Trophoblast cell (in vitro differentiated cells and primary cell): ENCODE measurements at regions not wholly inside any gene's neighbourhood (a gene's known extent, or its start where the extent isn't known, plus 50 kb on each side); places are given as distances from the start of the nearest gene placed in this dataset.

Source experiments
- DNase-seq, 2 donors: peaks; one replicate each; pipeline ENCODE4 v3.0.0-alpha.2; 2016
- H2AFZ ChIP-seq: 2 replicates; pipeline ENCODE4 v1.6.1; 2013; ENCODE audit warnings: low read length, moderate library complexity, mild to moderate bottlenecking; ENCODE audit not compliant: insufficient read depth, poor library complexity
- H2AK5ac ChIP-seq: 2 replicates; pipeline ENCODE4 v1.6.1; 2013; ENCODE audit warnings: mild to moderate bottlenecking, low read length
- H2BK120ac ChIP-seq: 2 replicates; pipeline ENCODE4 v1.6.1; 2013; ENCODE audit warnings: low read length, mild to moderate bottlenecking, moderate library complexity; ENCODE audit not compliant: insufficient read depth, poor library complexity
- H2BK12ac ChIP-seq: 2 replicates; pipeline ENCODE4 v1.6.1; 2013; ENCODE audit warnings: mild to moderate bottlenecking, low read length, moderate library complexity
- H2BK5ac ChIP-seq: 2 replicates; pipeline ENCODE4 v1.6.1; 2013; ENCODE audit warnings: low read length, low read depth, moderate library complexity, mild to moderate bottlenecking; ENCODE audit not compliant: poor library complexity
- H3K14ac ChIP-seq: 2 replicates; pipeline ENCODE4 v1.6.1; 2013; ENCODE audit warnings: mild to moderate bottlenecking, low read length
- H3K18ac ChIP-seq: 2 replicates; pipeline ENCODE4 v1.6.1; 2013; ENCODE audit warnings: mild to moderate bottlenecking, low read length
- H3K23ac ChIP-seq: 2 replicates; pipeline ENCODE4 v1.6.1; 2013; ENCODE audit warnings: low read length
- H3K27ac ChIP-seq: 2 replicates; pipeline ENCODE4 v1.5.1; 2013; ENCODE audit warnings: low read depth, mild to moderate bottlenecking, inconsistent platforms, low read length, moderate library complexity
- H3K27me3 ChIP-seq: 2 replicates; pipeline ENCODE4 v1.6.1; 2013; ENCODE audit warnings: inconsistent platforms, mild to moderate bottlenecking, low read length, moderate library complexity; ENCODE audit not compliant: insufficient read depth
- H3K36me3 ChIP-seq, 2 experiments: 1 replicate in 1 of 2; 2 replicates in 1 of 2; pipeline ENCODE4 v1.6.1; 2013; ENCODE audit warnings: low read length in 2 of 2, mild to moderate bottlenecking in 2 of 2, moderate library complexity in 1 of 2; ENCODE audit not compliant: insufficient read depth in 2 of 2, control insufficient read depth in 1 of 2
- H3K4ac ChIP-seq: 2 replicates; pipeline ENCODE4 v1.6.1; 2013; ENCODE audit warnings: low read depth, mild to moderate bottlenecking, low read length, moderate library complexity
- H3K4me1 ChIP-seq, 2 experiments: 1 replicate in 1 of 2; 2 replicates in 1 of 2; pipeline ENCODE4 v1.6.1; 2013; ENCODE audit warnings: low read length in 2 of 2, mild to moderate bottlenecking in 2 of 2, moderate library complexity in 1 of 2; ENCODE audit not compliant: insufficient read depth in 2 of 2, control insufficient read depth in 1 of 2
- H3K4me2 ChIP-seq: 2 replicates; pipeline ENCODE4 v1.6.1; 2013; ENCODE audit warnings: inconsistent platforms, mild to moderate bottlenecking, low read length, moderate library complexity
- H3K4me3 ChIP-seq: 2 replicates; pipeline ENCODE4 v1.5.1; 2013; ENCODE audit warnings: mild to moderate bottlenecking, low read depth, low read length, inconsistent platforms
- H3K79me1 ChIP-seq: one replicate; pipeline ENCODE4 v1.6.1; 2013; ENCODE audit warnings: low read length
- H3K79me2 ChIP-seq: 2 replicates; pipeline ENCODE4 v1.6.1; 2013; ENCODE audit warnings: low read length, mild to moderate bottlenecking; ENCODE audit not compliant: control insufficient read depth, insufficient read depth, poor library complexity
- H3K9ac ChIP-seq: 2 replicates; pipeline ENCODE4 v1.6.1; 2013; ENCODE audit warnings: mild to moderate bottlenecking, low read length
- H3K9me3 ChIP-seq: 2 replicates; pipeline ENCODE4 v1.6.1; 2013; ENCODE audit warnings: low read depth, mild to moderate bottlenecking, control low read depth, inconsistent platforms, low read length; ENCODE audit not compliant: insufficient read depth
- H4K12ac ChIP-seq: 2 replicates; pipeline ENCODE4 v1.6.1; 2013; ENCODE audit warnings: low read depth, mild to moderate bottlenecking, low read length, moderate library complexity
- H4K8ac ChIP-seq: 2 replicates; pipeline ENCODE4 v1.6.1; 2013; ENCODE audit warnings: low read depth, mild to moderate bottlenecking, low read length, moderate library complexity
- H4K91ac ChIP-seq: one replicate; pipeline ENCODE4 v1.6.1; 2013; ENCODE audit warnings: low read depth, mild to moderate bottlenecking, low read length, moderate library complexity
- WGBS: extraction: QIAGEN DNeasy Blood & Tissue Kit; methylation state at CpG from one replicate; pipeline ENCODE4 v1.1.7; 2013; ENCODE audit warnings: missing lambda C conversion rate; ENCODE audit not compliant: insufficient read length, insufficient coverage; ENCODE audit errors: extremely low coverage; 5-methylcytosine and 5-hydroxymethylcytosine counted together

GRCh38 chr4:152269448-152270191, 266.3 kb downstream of the FBXW7 start:
- WGBS = no CpG with 5 or more reads among the region's 9 CpGs

GRCh38 chr4:152267811-152268210, 268.1 kb downstream of the FBXW7 start:
- Histone ChIP-seq H3K4me3 (no peak overlapping the region), H3K4me2 (no peak overlapping the region), H2AK5ac (no peak overlapping the region), H2BK120ac (no peak overlapping the region), H2BK12ac (no peak overlapping the region), H2BK5ac (no peak overlapping the region), H3K9ac (no peak overlapping the region), H3K27me3 (no peaks in the 10 kb centered on the region), H3K9me3 (no peaks in the 10 kb centered on the region), H4K8ac (no peak overlapping the region), H3K27ac (no peak overlapping the region), H3K23ac (no peak overlapping the region), H3K79me2 (no peaks in the 10 kb centered on the region), H2AFZ (no peak overlapping the region), H3K4ac (no peak overlapping the region), H3K4me1 (peaks cover 0 to 2% of the 10 kb centered on the region in 2 experiments), H3K18ac (no peak overlapping the region), H3K79me1 (no peaks in the 10 kb centered on the region), H4K12ac (no peak overlapping the region), H3K14ac (no peak overlapping the region), H3K36me3 (no peaks in the 10 kb centered on the region), H4K91ac (no peak overlapping the region)
- WGBS = no CpG with 5 or more reads among the region's 3 CpGs
- no peak for DNase-seq

More at GRCh38 chr4:152269448-152270191, 266.3 kb downstream of the FBXW7 start:
- H3K14ac ChIP-seq = no peak overlapping the region
- H3K36me3 ChIP-seq = no peaks in the 10 kb centered on the region
- no peak overlapping the region for H3K4ac ChIP-seq
- no peak overlapping the region for H4K91ac ChIP-seq
- no peak overlapping the region for H3K4me3 ChIP-seq
- no peak for DNase-seq
- no peaks in the 10 kb centered on the region for H3K79me2 ChIP-seq
- no peaks in the 10 kb centered on the region for H3K9me3 ChIP-seq
- no peak overlapping the region for H3K23ac ChIP-seq
- H4K12ac ChIP-seq = no peak overlapping the region
- H3K4me2 ChIP-seq = no peak overlapping the region
- H3K18ac ChIP-seq = no peak overlapping the region
- H3K4me1 ChIP-seq = peaks cover 2 to 3% of the 10 kb centered on the region in 2 experiments
- no peak overlapping the region for H3K27ac ChIP-seq
- no peak overlapping the region for H2BK5ac ChIP-seq
- H3K9ac ChIP-seq = no peak overlapping the region
- H2AK5ac ChIP-seq = no peak overlapping the region
- no peak overlapping the region for H2AFZ ChIP-seq
- H4K8ac ChIP-seq = no peak overlapping the region
- H2BK12ac ChIP-seq = no peak overlapping the region
- no peaks in the 10 kb centered on the region for H3K27me3 ChIP-seq
- no peak overlapping the region for H2BK120ac ChIP-seq
- no peaks in the 10 kb centered on the region for H3K79me1 ChIP-seq

- H4K91ac ChIP-seq = no peak overlapping the region
- H3K27me3 ChIP-seq = no peaks in the 10 kb centered on the region
- H4K8ac ChIP-seq = no peak overlapping the region
- H3K18ac ChIP-seq = no peak overlapping the region
- H3K9ac ChIP-seq = no peak overlapping the region
- no peaks in the 10 kb centered on the region for H3K79me2 ChIP-seq
- H3K4me3 ChIP-seq = no peak overlapping the region
- no peaks in the 10 kb centered on the region for H3K79me1 ChIP-seq
- no peak overlapping the region for H2AFZ ChIP-seq
- no peaks in the 10 kb centered on the region for H3K36me3 ChIP-seq
- H2BK120ac ChIP-seq = no peak overlapping the region
- no peak overlapping the region for H2AK5ac ChIP-seq
- H3K9me3 ChIP-seq = no peaks in the 10 kb centered on the region
- H3K23ac ChIP-seq = no peak overlapping the region
- no peaks in the 10 kb centered on the region for H3K4me1 ChIP-seq
- no peak overlapping the region for H4K12ac ChIP-seq
- H3K4ac ChIP-seq = no peak overlapping the region
- no peak overlapping the region for H2BK5ac ChIP-seq
- H3K4me2 ChIP-seq = no peak overlapping the region
- no peak for DNase-seq
- no peak overlapping the region for H3K14ac ChIP-seq
- no CpG with 5 or more reads among the region's 3 CpGs for WGBS
- no peak overlapping the region for H2BK12ac ChIP-seq
- no peak overlapping the region for H3K27ac ChIP-seq
Measured at GRCh38 chr4:152266831-152267480, 268.9 kb downstream of the FBXW7 start.

GRCh38 chr4:152265149-152265621, 270.7 kb downstream of the FBXW7 start:
- Histone ChIP-seq H3K9ac (no peak overlapping the region), H3K36me3 (no peaks in the 10 kb centered on the region), H3K14ac (no peak overlapping the region), H4K91ac (no peak overlapping the region), H3K4me2 (no peak overlapping the region), H4K12ac (no peak overlapping the region), H3K4ac (no peak overlapping the region), H2BK5ac (no peak overlapping the region), H3K79me1 (no peaks in the 10 kb centered on the region), H3K23ac (no peak overlapping the region), H3K27me3 (no peaks in the 10 kb centered on the region), H2AFZ (no peak overlapping the region), H3K9me3 (no peaks in the 10 kb centered on the region), H3K27ac (no peak overlapping the region), H3K4me1 (no peaks in the 10 kb centered on the region), H2BK12ac (no peak overlapping the region), H3K79me2 (no peaks in the 10 kb centered on the region), H4K8ac (no peak overlapping the region), H2BK120ac (no peak overlapping the region), H3K4me3 (no peak overlapping the region), H2AK5ac (no peak overlapping the region), H3K18ac (no peak overlapping the region)
- peak; percentile 14 to 28 for DNase-seq
- no CpG with 5 or more reads among the region's 14 CpGs for WGBS
